ENCODE measurements at regions not wholly inside any gene's neighbourhood (a gene's known extent, or its start where the extent isn't known, plus 50 kb on each side); places are given as distances from the start of the nearest gene placed in this dataset.

- Mint-ChIP-seq H3K27me3 (ENCODE audit: insufficient read depth, unreplicated experiment) (no peaks in the 10 kb centered on the region), H3K36me3 (ENCODE audit: insufficient read depth, unreplicated experiment) (no peaks in the 10 kb centered on the region), H3K4me1 (ENCODE audit: insufficient read depth, unreplicated experiment) (no peaks in the 10 kb centered on the region), H3K4me3 (ENCODE audit: unreplicated experiment) (no peak overlapping the region), H3K9me3 (ENCODE audit: unreplicated experiment) (no peaks in the 10 kb centered on the region), H3K27ac (ENCODE audit: low read depth, unreplicated experiment) (no peak overlapping the region)
- DNase-seq (ENCODE audit: unreplicated experiment): no peak
- intact Hi-C loops (cut with micrococcal nuclease): no loop called here
- CTCF ChIA-PET: interaction anchor here (0.6 to 1.0 kb wide), 3 partner anchors 59 to 969 kb away, joined by 3 read pairs; no protein-coding TSS in a partner anchor
- no TSS peak for BruUV-seq (replicated peaks)
- TF ChIP-seq, protein P1, sequence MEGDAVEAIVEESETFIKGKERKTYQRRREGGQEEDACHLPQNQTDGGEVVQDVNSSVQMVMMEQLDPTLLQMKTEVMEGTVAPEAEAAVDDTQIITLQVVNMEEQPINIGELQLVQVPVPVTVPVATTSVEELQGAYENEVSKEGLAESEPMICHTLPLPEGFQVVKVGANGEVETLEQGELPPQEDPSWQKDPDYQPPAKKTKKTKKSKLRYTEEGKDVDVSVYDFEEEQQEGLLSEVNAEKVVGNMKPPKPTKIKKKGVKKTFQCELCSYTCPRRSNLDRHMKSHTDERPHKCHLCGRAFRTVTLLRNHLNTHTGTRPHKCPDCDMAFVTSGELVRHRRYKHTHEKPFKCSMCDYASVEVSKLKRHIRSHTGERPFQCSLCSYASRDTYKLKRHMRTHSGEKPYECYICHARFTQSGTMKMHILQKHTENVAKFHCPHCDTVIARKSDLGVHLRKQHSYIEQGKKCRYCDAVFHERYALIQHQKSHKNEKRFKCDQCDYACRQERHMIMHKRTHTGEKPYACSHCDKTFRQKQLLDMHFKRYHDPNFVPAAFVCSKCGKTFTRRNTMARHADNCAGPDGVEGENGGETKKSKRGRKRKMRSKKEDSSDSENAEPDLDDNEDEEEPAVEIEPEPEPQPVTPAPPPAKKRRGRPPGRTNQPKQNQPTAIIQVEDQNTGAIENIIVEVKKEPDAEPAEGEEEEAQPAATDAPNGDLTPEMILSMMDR (IDR thresholded peaks at IDR 0.05; ENCODE audit: unreplicated experiment): no peak
- POLR2A ChIA-PET: no interaction called here
Observed at GRCh38 chr17:70493277-70493874, 324.0 kb downstream of the KCNJ2 start.

GRCh38 chr17:70498631-70499030 lies 329.3 kb downstream of the KCNJ2 start:
- ChIA-PET POLR2A (interaction anchor here (0.6 to 1.0 kb wide), 2 partner anchors 14 to 93 kb away, joined by 3 read pairs; no protein-coding TSS in a partner anchor), CTCF (interaction anchor here (0.5 kb wide), 1 partner anchor 1632 kb away, joined by 3 read pairs; no protein-coding TSS in a partner anchor)
- intact Hi-C loops (cut with micrococcal nuclease): loop anchor here (1.0 kb wide), 1 partner anchor 41 kb away; no protein-coding TSS in a partner anchor
- no TSS peak for BruUV-seq (replicated peaks)
- no peak for DNase-seq (ENCODE audit: unreplicated experiment)
- no peaks in the 10 kb centered on the region for H3K36me3 Mint-ChIP-seq (ENCODE audit: insufficient read depth, unreplicated experiment)
- H3K27me3 Mint-ChIP-seq (ENCODE audit: insufficient read depth, unreplicated experiment): no peaks in the 10 kb centered on the region
- no peak overlapping the region for H3K27ac Mint-ChIP-seq (ENCODE audit: low read depth, unreplicated experiment)
- no peaks in the 10 kb centered on the region for H3K4me1 Mint-ChIP-seq (ENCODE audit: insufficient read depth, unreplicated experiment)
- TF ChIP-seq, protein P1 (IDR thresholded peaks at IDR 0.05; ENCODE audit: unreplicated experiment): no peak
- H3K9me3 Mint-ChIP-seq (ENCODE audit: unreplicated experiment): no peaks in the 10 kb centered on the region
- H3K4me3 Mint-ChIP-seq (ENCODE audit: unreplicated experiment): no peak overlapping the region

DNA sequence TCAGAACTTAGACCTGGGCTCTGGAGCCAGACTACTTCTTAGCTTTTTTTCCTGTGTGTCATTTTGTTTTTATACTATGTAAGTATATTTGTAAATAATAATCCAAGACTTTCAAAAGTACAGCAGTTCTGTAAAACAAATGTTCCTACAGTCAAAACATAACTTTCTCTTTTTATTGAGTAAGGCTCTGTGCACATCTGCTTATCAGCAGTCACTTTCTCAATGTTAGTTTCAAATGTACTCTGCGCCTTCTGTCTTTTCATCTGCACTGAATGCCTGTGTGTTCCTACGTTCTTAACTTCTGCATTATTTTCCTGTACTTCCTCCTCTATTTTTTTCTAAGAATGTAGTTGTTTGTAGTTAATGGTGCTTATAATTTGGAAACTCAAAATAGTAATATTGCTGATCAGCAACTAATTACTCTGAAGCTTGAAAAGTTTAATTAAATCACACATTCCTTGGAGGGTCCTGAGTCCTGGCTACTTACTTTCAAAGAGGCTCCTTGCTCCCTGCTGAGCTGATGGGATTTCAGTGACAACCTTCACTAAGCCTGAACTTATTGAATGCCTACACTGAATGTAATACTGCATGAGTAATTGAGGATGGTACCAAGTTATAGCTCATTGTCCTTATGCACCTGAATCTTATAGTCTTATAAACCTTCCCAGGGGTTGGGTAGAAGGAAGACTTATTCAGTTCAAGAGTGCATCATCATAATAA lies 329.9 kb downstream of the KCNJ2 start:
- no peaks in the 10 kb centered on the region for H3K4me1 Mint-ChIP-seq (ENCODE audit: insufficient read depth, unreplicated experiment)
- H3K27me3 Mint-ChIP-seq (ENCODE audit: insufficient read depth, unreplicated experiment): no peaks in the 10 kb centered on the region
- H3K9me3 Mint-ChIP-seq (ENCODE audit: unreplicated experiment): no peaks in the 10 kb centered on the region
- BruUV-seq (replicated peaks): no TSS peak
- H3K27ac Mint-ChIP-seq (ENCODE audit: low read depth, unreplicated experiment): no peak overlapping the region
- no peak for DNase-seq (ENCODE audit: unreplicated experiment)
- no peaks in the 10 kb centered on the region for H3K36me3 Mint-ChIP-seq (ENCODE audit: insufficient read depth, unreplicated experiment)
- H3K4me3 Mint-ChIP-seq (ENCODE audit: unreplicated experiment): no peak overlapping the region
- TF ChIP-seq, protein P1 (IDR thresholded peaks at IDR 0.05; ENCODE audit: unreplicated experiment): no peak
- ChIA-PET CTCF (no interaction called here), POLR2A (interaction anchor here (0.6 kb wide), 1 partner anchor 93 kb away, joined by 3 read pairs; no protein-coding TSS in a partner anchor)
- intact Hi-C loops (cut with micrococcal nuclease): no loop called here

- intact Hi-C loops (cut with micrococcal nuclease): no loop called here
- no peaks in the 10 kb centered on the region for H3K27me3 Mint-ChIP-seq (ENCODE audit: insufficient read depth, unreplicated experiment)
- BruUV-seq (replicated peaks): no TSS peak
- H3K4me1 Mint-ChIP-seq (ENCODE audit: insufficient read depth, unreplicated experiment): no peaks in the 10 kb centered on the region
- CTCF ChIA-PET: no interaction called here
- H3K27ac Mint-ChIP-seq (ENCODE audit: low read depth, unreplicated experiment): no peak overlapping the region
- no peak overlapping the region for H3K4me3 Mint-ChIP-seq (ENCODE audit: unreplicated experiment)
- no peaks in the 10 kb centered on the region for H3K36me3 Mint-ChIP-seq (ENCODE audit: insufficient read depth, unreplicated experiment)
- POLR2A ChIA-PET: no interaction called here
- DNase-seq (ENCODE audit: unreplicated experiment): no peak
- H3K9me3 Mint-ChIP-seq (ENCODE audit: unreplicated experiment): no peaks in the 10 kb centered on the region
- TF ChIP-seq, protein P1 (IDR thresholded peaks at IDR 0.05; ENCODE audit: unreplicated experiment): no peak
Observed at GRCh38 chr17:70503449-70503848, 334.1 kb downstream of the KCNJ2 start.

Data from MCF 10A (cell line).